Fibroblast of skin of right biceps (primary cell): ENCODE measurements at regions not wholly inside any gene's neighbourhood (a gene's known extent, or its start where the extent isn't known, plus 50 kb on each side); places are given as distances from the start of the nearest gene placed in this dataset.
"Not testable (repeated sequence)": the region's sequence is repeated elsewhere in the genome, so short reads cannot be mapped to it uniquely, and the experiment has no call there.

Source experiments
- DNase-seq: peaks from one replicate; pipeline ENCODE4 v3.0.0-alpha.2; 2013

DNA sequence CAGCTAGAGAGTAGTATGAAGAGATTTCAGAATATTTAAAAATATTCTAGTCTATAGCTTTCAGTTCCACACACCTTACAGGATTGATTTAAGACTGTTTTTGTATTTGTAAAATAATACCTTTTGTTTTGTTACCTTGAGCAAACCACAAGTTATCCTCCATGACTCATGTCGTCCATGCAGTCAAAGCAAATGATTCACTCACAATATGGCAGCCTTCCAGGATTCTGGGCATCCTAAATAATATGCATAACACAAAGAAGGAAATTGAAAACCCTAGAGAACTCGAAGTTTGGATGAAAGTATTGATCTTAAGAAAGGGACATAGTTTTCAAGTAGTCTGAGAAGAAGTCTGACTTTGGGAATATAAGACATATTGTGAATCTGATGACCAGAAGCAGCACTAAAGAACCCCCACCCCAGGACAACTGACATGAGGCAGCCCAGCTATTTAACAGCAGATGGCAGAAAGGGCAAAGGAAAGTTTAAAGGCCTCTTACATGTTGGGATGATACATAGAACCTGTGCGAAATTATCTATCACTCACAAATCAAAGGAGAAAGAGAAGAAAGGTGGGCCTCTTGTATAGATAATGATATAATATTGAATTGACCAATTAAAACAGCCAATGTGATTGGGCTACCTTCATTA lies 857.9 kb downstream of the BRINP3 start:
- peak; percentile 90 for DNase-seq

DNA sequence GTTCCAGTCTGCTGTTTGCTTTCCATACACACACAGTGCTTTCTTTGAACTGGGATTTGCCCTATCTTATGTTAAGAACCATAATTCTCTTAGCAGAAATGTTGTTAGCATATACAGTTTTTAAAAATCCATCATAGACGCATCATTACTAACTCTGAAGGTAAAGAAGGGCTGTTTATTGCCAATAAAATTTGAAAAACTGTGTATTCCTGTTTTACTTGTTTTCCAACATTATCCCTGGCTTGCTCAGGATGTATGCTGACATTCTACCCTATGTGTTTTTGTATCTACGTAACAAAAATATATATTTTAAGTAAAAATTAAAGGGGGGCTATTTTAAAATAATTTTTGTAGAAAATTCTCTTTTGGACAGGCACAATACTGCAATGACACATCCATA lies 857.2 kb downstream of the BRINP3 start:
- DNase-seq, result no peak

DNA sequence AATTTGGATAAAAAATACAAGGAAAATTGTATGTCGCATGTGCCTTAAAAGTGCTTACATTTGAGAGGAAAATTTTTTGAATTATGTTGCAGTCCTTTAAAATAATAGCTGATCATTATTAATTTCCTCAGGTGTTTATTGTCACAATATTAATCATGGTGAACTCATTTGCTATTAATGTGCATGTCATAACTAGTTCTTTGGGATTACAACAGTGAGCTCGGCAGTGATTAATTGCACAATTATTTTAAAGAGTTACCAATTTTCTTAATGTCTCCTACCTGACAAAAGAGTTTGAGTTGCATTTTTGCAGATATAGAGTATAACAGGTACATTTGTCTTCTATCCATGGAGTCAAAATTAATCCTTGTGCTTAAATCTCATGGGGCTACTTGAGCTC lies 854.3 kb downstream of the BRINP3 start:
- DNase-seq, result no peak

DNA sequence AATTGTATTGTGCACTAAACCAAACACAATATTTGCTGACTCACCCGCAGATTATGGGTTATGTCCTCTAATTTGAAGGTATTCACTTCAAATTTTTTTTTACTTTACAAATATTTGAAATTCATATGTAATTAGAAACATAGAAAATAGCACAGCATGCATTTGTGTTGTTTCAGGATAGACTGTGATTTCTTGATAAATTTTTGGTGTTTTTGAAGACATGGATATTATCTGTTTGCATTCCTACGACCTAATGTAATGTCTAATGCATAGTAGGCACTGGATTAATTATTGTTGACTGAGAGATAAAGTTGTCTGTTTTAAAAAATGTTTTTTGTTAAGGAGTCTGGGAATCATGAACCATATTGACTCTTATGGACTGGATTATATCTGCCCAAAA lies 850.2 kb downstream of the BRINP3 start:
- peak; percentile 8 for DNase-seq

DNA sequence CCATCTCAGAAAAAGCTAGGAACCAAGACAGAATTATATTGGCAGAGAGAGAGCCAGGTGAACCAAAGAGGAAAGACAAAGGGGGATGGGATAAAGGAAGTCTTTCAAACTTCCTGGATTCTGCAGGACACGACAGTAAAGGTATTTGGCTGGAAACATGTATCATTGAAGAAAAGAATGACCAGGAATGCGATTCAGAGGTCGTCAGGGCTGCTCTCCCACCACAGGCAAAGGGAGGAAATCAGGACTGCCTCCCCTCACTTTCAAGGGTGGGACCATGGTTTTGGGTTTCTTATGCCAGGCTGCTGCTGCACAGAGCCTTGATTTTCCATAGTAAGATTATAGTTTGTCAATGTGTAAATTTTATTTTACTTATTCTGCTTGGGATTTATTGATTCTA lies 848.8 kb downstream of the BRINP3 start:
- no peak for DNase-seq

DNA sequence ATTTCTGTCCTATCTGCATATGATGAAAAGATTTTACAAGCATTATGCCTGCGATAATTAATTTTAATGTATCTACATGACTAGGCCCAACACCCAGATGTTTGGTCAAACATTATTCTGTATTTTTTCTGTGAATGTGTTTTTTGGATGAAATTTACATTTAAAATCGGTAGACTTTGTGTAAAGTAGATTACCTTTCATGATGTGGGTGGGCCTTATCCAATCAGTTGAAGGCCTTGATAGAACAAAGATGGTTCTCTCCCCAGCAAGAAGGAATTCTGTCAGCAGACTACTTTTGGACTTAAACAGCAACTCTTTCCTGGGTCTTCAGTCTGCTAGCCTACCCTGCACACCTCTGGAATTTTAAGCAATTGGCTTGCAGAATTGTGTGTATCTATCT lies 844.0 kb downstream of the BRINP3 start:
- no peak for DNase-seq

DNA sequence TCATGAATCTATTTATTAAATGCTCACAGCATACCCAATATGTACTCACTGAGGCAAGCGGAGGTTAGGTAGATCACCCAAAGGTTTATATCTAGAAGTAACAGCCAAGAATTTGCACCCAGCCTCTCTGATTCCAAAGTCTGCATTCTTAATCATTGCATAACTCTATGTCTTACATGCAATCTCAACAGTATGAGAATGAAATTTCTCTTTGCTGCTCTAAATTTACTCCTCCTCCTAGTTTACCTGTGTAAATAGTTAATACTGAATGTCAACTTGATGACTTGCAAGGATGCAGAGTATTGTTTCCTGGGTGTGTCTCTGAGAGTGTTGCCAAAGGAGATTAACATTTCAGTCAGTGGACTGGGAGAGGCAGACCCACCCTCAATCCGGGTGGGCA lies 840.6 kb downstream of the BRINP3 start:
- DNase-seq, result no peak

DNA sequence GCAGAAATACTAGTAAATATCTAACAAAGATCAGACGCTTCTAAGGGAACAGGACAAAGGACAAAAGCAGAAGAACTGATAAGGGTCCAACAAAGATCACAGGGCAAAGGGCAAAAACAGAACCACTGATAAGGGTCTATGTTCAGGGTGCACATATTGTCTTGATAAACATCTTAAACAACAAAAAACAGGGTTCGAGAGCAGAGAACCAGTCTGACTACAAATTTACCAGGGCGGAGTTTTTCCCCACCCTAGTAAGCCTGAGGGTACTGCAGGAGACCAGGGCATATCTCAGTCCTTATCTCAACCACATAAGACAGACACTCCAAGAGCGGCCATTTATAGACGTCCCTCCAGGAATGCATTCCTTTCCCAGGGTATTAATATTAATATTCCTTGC lies 833.5 kb downstream of the BRINP3 start:
- DNase-seq, result not testable (repeated sequence)

DNA sequence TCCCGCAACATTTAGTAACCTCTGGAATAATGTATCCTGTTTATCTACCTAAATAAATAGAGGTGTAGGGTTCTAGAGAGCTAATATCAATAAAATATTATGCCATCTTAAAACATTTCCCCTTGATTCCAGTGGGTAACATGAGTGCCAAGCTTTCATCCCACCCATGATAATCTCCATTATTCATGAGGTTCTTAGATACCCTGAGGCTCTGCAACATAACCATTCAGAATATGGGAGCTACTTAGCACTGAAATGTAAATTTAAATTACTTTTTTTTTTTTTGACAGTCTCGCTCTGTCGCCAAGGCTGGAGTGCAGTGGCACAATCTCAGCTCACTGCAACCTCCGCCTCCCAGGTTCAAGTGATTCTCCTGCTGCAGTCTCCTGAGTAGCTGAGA lies 832.7 kb downstream of the BRINP3 start:
- no peak for DNase-seq

DNA sequence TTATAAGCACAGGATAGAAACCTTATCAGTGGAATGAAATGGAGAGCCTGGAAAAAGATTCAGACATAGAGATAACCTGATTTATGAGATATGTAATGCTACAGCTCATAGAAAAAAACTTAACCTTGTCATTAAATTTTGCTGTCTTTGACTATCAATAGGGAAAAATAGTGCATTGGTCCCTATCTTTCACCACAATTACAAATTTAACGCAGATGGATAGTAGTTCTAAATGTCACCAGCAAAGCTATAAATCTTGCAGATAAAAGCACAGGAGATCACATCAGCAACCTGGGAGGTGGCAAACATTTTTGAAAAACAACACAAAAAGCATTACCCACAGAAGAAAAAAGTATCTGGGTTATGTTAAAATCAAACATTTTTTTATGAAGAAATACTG lies 831.6 kb downstream of the BRINP3 start:
- no peak for DNase-seq

DNA sequence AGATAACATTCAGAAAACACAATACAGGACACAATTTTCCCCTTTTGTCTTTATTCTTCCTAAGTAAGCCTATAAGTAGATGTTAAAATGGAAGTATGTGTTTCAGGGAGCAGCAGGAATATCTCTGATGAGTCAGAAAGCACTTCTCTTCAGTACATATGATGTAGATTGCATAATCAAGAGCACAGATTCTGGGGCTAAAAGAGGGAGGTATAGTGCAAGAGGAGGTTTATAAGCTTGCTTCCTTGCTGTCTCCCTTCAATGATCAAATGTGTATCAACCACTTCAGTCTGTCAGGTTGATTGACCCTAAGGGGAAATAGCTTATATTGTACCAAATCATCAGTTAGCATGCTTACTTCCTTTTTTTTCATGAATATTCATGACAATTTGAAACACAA lies 822.8 kb downstream of the BRINP3 start:
- peak; percentile 35 for DNase-seq

DNA sequence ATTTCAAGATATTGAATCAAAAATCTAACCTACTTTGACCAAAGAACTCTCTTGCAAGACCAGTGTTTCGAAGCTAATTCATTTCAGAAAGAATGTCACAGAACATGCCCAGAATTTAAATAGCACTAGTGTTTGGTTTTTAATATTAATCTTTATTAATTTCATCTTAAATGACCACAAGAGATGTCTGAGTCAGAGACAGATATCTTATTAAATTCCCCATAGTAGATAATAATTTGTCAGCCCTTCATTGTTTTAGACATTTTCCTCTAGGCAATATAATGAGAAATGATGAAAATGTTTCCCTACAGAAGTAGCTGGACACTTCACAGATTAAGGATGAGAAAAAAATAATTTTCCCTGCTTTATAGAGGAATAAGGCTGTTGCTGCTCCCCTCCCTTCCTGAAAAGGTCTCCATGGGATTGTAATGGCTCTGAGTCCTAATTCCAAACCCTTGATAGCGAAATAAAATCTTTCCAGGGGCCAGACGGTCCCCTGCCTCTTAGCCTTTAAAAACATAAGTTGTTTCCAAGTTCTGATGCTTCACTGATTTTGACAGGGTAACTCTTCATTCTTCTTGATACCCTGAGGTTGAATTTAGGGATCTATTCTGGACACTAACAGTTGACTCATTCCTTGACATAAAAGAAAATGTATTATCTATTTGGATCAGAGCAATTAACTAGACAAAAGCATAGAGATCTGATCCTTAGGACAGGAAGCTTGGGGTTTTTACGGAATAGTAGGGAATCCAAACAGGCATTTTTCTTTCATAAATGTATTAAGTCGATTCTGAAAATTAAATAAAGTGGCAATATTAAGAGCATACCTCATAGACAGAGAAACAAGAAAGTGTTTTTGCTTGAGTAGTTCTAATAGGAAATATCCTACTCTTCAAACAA lies 820.8 kb downstream of the BRINP3 start:
- no peak for DNase-seq

DNA sequence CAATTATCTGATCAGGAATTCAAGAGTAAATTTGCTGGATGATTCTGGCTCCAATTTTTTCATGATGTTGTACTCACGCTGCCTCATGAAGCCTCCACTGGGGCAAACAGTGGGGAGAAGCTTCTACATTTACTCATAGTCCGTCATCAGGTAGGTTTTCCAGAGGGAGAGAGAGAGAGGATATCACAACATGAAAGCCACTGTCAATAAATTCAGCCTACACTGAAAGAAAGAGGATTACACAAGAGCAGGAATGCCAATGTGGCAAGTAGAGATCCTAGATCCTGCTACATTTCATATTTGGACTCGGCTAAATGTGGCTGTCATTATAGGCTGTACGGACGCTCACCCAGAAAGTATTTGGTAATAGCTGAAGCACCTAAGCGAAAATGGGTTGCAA lies 819.9 kb downstream of the BRINP3 start:
- peak; percentile 35 for DNase-seq

DNA sequence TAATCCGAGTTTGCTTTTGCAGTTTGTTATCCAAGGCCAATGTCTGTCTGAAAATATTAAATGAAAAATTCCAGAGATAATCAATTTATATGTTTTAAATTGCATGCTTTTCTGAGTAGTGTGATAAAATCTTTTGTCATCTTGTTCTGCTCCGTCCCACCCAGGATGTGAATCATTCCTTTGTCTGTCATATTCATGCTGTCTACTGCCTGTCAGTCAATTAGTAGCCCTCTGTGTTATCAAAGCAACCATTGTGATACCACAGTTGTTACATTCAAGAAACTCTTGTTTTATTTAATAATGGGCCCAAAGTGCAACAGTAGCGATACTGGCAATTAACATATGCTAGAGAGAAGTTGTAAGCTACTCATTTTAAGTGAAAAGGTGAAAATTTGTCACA lies 819.3 kb downstream of the BRINP3 start:
- DNase-seq, result no peak

DNA sequence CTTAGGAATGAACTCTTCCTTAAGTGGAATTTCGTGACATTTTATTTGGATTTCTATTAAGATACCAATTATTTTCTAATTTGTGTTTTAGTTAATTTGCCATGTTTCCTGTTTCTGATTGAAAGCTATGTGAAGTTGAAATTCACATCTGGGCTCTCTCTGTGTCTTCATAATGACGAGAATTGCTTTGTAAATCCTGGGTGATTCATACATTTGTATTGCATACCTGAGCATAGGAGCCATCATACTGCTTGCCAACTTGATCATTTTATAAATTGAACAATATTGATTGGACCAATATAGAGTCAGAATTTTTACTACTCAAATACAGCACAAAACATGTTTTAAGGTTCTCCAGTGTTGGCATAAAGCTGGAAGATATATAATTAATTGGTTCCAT lies 817.9 kb downstream of the BRINP3 start:
- no peak for DNase-seq

DNA sequence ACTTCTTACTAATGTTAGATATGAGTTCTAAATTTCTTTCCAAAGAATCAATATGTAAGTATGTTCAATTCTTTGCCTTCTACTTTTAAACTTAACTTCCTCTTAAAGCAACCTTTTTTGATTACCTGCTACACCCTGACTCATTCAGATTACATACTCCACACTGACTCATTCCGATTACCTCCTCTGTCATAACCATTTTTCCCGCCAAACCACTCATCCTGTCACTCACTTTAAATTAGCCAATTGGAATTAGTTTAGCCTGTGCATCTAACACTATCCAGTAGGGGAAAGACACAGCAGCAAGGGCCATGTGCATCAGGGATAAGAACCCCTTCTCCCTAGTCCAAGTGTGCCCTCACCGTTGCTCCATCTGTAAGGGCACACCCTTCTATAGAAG lies 815.5 kb downstream of the BRINP3 start:
- peak; percentile 3 for DNase-seq

DNA sequence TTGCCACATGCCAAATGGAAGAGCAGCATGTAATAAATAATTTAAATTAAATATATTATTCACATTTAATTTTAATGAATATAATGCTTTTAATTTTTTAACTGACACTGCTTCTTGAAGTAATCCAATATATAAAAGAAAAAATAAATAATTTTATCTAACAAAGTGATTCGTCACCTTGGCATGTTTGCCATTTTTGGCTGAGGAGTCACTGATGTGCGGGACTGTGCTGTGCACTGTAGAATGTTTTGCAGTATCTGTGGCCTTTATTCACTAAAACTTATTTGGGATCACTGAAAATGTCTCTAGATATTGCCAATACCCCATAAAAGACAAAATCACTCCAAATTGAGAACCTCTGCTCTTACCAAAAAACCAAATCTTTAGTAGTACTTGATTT lies 807.8 kb downstream of the BRINP3 start:
- DNase-seq, result peak; percentile 74

DNA sequence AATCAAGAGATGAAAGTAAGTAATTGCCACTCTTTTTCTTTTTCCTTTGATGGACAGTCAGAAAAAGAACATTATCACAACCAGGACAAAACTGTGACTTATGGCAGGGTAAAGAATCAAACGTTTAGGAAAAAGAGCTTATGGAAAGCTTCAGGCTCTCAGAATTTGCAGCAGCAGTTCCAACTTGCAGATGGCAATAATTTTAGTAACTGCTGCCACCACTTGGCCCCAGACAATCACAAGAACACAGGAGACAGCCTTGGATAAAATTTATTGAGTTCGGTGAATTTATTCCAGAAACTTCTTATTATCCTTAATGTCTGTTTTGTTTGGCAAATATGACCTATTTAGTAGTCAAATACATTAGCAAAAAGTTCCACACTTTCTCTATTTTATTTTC lies 804.4 kb downstream of the BRINP3 start:
- DNase-seq, result no peak

DNA sequence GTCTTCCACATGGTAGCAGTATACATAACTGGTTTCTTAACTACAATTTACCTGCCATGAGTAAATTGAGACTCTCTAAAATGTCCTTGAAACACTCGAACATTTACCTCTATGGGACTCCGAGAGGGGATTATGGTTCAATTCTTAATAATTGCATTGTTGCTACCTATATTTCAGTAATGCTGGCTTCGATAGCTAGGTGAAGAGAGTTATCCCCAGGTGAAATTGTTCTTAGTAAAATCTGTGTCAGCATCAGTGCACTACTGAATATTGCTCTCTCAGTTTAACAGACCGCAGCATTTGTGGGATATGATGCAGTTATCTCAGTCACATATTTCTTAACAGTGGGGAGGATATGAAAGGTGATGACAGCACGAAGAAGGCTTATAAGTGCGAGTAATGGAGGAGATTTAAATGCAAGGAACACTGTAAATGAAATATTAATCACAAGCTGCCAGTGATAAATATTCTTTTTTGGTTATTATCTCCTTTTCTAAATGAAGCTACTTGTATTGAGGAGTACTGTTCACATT lies 801.9 kb downstream of the BRINP3 start:
- DNase-seq, result peak; percentile 57

DNA sequence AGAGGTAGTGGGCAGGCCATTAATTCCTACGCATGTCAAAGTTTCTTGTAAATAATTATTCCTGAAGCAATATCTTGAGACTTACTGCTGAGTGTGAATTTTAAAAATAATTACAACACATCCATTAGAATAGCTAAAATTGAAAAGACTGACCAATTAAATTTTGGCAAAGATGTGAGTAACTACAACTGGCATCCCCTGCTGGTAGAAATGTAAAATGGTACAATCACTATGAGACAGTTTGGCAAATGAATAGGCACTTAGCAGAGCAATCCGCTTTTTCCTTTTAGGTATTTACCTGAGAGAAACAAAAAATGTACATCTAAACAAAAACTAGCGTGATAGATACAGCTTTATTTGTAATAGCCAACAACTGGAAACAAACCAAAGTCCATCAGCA lies 798.9 kb downstream of the BRINP3 start:
- DNase-seq, result no peak

DNA sequence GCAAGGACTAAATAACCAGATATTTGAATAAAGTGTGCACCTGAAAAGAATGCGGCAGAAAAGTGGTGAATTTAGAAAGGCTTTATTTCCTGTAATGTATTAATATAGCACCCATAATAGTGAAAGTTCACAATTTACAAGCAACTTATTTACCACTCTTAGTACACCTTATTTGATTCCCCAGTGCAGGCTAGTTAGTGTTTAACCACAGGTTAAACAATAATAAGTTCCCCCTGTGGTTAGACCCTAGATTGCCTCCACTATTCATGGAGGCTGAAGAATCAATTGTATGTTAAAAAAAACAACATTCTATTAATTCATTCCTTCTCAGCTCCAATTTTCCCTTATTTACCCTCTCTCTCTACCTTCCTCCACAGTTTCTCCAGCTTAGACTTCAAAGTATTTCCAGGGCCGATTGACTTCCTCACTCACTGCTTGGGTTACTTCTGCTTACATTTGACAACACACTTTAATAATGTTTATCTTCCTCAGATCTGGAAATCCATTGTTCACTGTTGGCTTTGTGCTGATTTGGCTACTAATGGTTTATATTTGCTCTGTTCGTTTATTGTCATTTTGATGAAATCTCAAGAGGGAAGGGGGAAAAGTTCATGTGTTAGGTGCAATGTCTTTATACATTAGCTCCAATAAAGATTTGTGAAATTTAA lies 796.3 kb downstream of the BRINP3 start:
- DNase-seq, result no peak

DNA sequence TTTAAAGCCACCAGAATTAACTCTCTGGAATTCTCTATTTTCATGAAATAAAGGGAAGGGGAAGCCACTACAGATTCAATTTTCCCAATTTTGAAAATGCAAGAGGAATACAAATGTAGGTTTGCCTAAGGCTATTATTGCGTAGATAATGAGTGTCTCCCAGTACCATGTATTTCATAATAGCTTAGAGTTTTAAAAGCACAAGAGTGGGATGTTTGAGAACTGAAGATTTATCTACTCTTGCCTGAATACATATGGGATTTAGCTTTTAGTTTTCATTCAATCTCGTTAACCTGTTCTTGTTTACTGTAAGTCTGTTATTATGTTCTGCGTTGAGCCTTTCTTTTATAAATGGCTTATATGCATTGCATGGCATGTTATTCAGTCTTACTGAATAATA lies 795.1 kb downstream of the BRINP3 start:
- no peak for DNase-seq

DNA sequence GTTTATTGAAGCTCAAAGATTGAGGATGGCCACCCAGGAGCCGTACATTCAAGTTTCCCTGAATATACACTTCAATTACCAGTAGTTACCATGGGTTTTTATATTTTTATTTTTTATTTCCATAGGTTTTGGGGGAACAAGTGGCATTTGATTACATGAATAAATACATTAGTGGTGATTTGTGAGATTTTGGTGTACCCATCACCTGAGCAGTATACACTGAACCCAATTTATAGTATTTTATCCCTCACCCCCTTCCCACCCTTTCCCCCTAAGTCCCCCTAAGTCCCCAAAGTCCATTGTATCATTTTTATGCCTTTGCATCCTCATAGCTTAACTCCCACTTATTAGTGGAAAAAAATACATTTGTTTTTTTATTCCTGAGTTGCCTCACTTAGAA lies 791.4 kb downstream of the BRINP3 start:
- no peak for DNase-seq

DNA sequence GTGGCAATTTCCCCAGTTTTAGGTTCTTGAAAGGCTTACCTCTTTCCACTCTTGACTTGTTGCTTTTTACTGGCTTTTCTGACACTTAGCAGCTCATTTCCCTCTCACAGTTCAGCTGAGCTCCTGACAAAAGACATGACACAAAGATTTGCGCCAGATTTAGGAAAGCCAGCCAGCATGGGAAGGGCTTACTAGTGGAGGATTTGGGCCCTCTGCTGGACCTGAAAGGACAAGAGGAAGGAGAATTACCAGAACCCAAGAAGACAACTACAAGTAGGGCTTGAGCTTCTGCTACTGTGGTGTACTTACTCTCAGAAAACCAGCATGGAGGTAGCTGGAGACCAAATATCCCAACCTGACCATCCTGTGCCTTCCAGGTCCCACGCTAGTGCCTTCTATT lies 784.5 kb downstream of the BRINP3 start:
- peak; percentile 3 for DNase-seq
